ENCODE measurements at regions not wholly inside any gene's neighbourhood (a gene's known extent, or its start where the extent isn't known, plus 50 kb on each side); places are given as distances from the start of the nearest gene placed in this dataset.

DNA sequence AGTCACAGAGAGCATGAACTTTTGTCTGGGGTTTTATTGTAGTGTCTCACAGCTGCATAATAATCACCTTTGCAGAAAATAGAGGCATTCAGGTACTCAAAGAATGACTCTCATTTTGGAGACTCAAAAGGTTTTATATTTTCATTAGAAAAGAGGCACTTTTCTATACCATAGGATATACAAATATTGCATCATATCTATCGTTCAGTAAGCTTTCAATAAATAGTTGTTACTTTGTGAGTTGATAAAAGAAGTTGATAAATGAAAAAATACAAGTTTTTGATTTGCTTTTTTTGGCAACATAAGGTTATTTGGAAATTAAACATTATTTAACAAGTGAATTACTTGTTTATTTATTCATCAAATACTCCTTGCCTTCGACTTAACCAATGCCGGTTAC is 279.9 kb downstream of the ARL4A start:
- TF ChIP-seq, protein P1, sequence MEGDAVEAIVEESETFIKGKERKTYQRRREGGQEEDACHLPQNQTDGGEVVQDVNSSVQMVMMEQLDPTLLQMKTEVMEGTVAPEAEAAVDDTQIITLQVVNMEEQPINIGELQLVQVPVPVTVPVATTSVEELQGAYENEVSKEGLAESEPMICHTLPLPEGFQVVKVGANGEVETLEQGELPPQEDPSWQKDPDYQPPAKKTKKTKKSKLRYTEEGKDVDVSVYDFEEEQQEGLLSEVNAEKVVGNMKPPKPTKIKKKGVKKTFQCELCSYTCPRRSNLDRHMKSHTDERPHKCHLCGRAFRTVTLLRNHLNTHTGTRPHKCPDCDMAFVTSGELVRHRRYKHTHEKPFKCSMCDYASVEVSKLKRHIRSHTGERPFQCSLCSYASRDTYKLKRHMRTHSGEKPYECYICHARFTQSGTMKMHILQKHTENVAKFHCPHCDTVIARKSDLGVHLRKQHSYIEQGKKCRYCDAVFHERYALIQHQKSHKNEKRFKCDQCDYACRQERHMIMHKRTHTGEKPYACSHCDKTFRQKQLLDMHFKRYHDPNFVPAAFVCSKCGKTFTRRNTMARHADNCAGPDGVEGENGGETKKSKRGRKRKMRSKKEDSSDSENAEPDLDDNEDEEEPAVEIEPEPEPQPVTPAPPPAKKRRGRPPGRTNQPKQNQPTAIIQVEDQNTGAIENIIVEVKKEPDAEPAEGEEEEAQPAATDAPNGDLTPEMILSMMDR (IDR thresholded peaks at IDR 0.05; ENCODE audit: low read depth, low read length, poor library complexity, severe bottlenecking): no peak
- TF ChIP-seq EZH2phosphoT487 (IDR thresholded peaks at IDR 0.05; ENCODE audit: borderline replicate concordance, low read length): no peak

All from DOHH2 (cell line).